Ovary (tissue), 7 donors: ENCODE measurements at regions not wholly inside any gene's neighbourhood (a gene's known extent, or its start where the extent isn't known, plus 50 kb on each side); places are given as distances from the start of the nearest gene placed in this dataset.
"Not testable (repeated sequence)": the region's sequence is repeated elsewhere in the genome, so short reads cannot be mapped to it uniquely, and the experiment has no call there.

Experiments
- DNase-seq, 5 donors: peaks; one replicate each; pipeline ENCODE4 v3.0.0-alpha.2; 2019 to 2020
- H3K27ac ChIP-seq, 2 donors: fragments of 200-600 bp; one replicate each; pipeline versions ENCODE4 v1.5.1 to v1.8.0; 2019 to 2022
- H3K27me3 ChIP-seq: fragments of 200-600 bp; one replicate; pipeline ENCODE4 v1.8.0; 2022
- H3K36me3 ChIP-seq: fragments of 200-600 bp; sonication (generic); one replicate; pipeline ENCODE4 v1.5.1; 2019
- H3K4me1 ChIP-seq: one replicate; pipeline ENCODE4 v1.8.1; 2013; ENCODE audit warnings: mild to moderate bottlenecking, moderate library complexity; ENCODE audit not compliant: insufficient read depth
- H3K4me3 ChIP-seq: fragments of 200-600 bp; sonication (generic); one replicate; pipeline ENCODE4 v1.5.1; 2017
- H3K9me3 ChIP-seq, 2 donors: fragments of 200-600 bp in 1 of 2; sonication (generic) in 1 of 2; one replicate each; pipeline versions ENCODE4 v1.5.1 to v1.8.1; 2013 to 2019; ENCODE audit warnings: mild to moderate bottlenecking in 1 of 2, moderate library complexity in 1 of 2
- CTCF ChIP-seq, 3 donors: fragments of 450-650 bp in 2 of 3; fragments of 200-600 bp in 1 of 3; IDR thresholded peaks; one replicate each; pipeline versions ENCODE4 v1.5.1 to v1.8.0; 2016 to 2022; ENCODE audit warnings: antibody characterized with exemption in 3 of 3, mild to moderate bottlenecking in 1 of 3
- EP300 ChIP-seq: sonication (generic); formaldehyde crosslinking; IDR thresholded peaks from one replicate; pipeline ENCODE4 v1.6.1; 2017; ENCODE audit warnings: antibody characterized with exemption
- POLR2A ChIP-seq: fragments of 450-650 bp; IDR thresholded peaks from one replicate; pipeline ENCODE4 v1.6.1; 2017; ENCODE audit warnings: antibody characterized with exemption, mild to moderate bottlenecking, moderate library complexity
- WGBS, 3 donors: extraction: QIAGEN DNeasy Blood & Tissue Kit in 1 of 3; methylation state at CpG; one replicate each; pipeline versions ENCODE4 v1.1.5 to v1.1.7; 2013 to 2017; 5-methylcytosine and 5-hydroxymethylcytosine counted together
- intact Hi-C, 4 donors: fragments of 100-400 bp; cut with DNase I; formaldehyde crosslinking; loops; one replicate each; pipeline versions ENCODE4 v1.11.0 to v1.15.1; 2022 to 2023
- donor health status: DM: no; HTN: no; CAD: no; lungs with moderate emphysema.
- donor health status: DM: no; HTN: no; CAD: no.
- donor health status: Bipolar disorder and iron deficiency.
- donor health status: DM: no; HTN: no; CAD: no.
- donor health status: DM: yes; HTN: yes; CAD: no.

DNA sequence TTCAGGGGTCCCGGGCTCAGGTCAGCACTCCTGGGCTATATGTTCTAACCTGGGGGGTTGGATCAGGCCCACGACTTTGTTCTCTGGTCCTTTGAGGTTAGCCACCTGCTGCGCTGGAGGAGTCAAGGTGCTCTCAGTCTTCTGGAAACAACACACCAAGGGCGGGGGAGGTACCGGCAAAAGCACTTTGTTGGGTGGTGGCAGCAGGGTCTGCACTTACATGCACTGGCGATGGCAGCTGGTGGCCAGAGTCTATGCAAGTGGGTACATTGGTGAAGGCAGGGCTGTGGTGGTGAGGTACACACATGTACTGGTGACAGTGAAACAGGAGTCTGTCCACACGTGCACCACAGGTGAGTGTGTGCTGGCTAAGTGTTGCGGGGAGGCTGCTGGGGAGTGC, 194.2 kb upstream of the MAGI2 start:
- H3K4me1 ChIP-seq: no peaks in the 10 kb centered on the region
- H3K27me3 ChIP-seq: no peaks in the 10 kb centered on the region
- TF ChIP-seq POLR2A (no peak), EP300 (no peak), CTCF (IDR thresholded peaks at IDR 0.05) (no peak)
- WGBS, 3 donors: 76 to 94% (median 93%) methylated on average over 7 to 8 of the region's 8 CpGs
- no peak overlapping the region for H3K4me3 ChIP-seq
- no peaks in the 10 kb centered on the region for H3K36me3 ChIP-seq
- H3K27ac ChIP-seq: no peak overlapping the region
- no peaks in the 10 kb centered on the region for H3K9me3 ChIP-seq
- DNase-seq: no peak
- intact Hi-C loops: no loop called here

DNA sequence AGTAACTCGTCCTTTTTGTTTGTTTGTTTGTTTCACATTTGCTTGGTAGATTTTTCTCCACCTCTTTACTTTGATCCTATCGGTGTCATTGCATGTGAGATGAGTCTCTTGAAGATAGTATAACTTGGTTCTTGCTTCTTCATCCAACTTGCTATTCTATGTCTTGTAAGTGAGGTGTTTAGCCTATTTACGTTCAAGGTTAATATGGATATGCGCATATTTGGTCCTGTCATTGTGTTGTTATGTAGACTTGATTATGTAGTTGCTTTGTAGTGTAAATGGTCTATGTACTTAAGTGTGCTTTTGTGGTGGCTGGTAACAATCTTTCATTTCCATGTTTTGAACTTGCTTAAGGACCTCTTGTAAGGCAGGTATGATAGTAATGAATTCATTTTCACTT, 192.8 kb upstream of the MAGI2 start:
- TF ChIP-seq POLR2A: no peak
- Histone ChIP-seq H3K27me3 (no peaks in the 10 kb centered on the region), H3K27ac (no peak overlapping the region), H3K36me3 (no peaks in the 10 kb centered on the region), H3K9me3 (no peaks in the 10 kb centered on the region), H3K4me3 (no peak overlapping the region), H3K4me1 (no peaks in the 10 kb centered on the region)
- intact Hi-C loops: no loop called here
- no peak for DNase-seq
- WGBS, 3 donors: 83 to 89% (median 89%) methylated on average over 4 of the region's 4 CpGs

DNA sequence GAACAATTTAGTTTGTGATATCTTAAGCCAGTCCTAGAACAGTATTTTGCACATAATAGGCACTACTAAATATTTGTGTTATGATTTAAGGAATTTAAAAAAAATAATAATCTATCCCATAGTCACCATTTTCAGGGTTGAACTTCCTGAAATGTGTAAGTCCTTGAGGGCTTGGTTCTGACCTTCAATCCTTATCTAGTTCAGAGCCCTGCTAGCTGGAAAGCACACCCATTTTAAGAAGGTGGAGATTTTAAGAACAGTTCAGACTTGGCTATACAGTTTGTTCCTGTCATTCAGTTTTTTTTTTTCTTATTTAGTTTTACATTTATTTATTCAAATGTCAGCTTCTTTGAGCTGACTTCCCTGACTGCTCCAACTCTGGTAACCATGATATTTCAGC, 183.4 kb upstream of the MAGI2 start:
- Histone ChIP-seq H3K9me3 (no peaks in the 10 kb centered on the region), H3K27me3 (no peaks in the 10 kb centered on the region), H3K4me3 (no peak overlapping the region), H3K4me1 (no peaks in the 10 kb centered on the region), H3K27ac (no peak overlapping the region), H3K36me3 (no peaks in the 10 kb centered on the region)
- no peak for DNase-seq
- TF ChIP-seq CTCF (IDR thresholded peaks at IDR 0.05) (no peak), EP300 (no peak), POLR2A (no peak)
- intact Hi-C loops: no loop called here

GRCh38 chr7:79625921-79626320, 172.5 kb upstream of the MAGI2 start:
- H3K9me3 ChIP-seq, H3K36me3 ChIP-seq, H3K4me1 ChIP-seq, H3K4me3 ChIP-seq, H3K27ac ChIP-seq, H3K27me3 ChIP-seq, DNase-seq, intact Hi-C loops: not testable (repeated sequence)

- no peak for DNase-seq
- intact Hi-C loops: no loop called here
- H3K36me3 ChIP-seq: no peaks in the 10 kb centered on the region
- H3K4me1 ChIP-seq: no peaks in the 10 kb centered on the region
- H3K27ac ChIP-seq: no peak overlapping the region
- TF ChIP-seq CTCF (IDR thresholded peaks at IDR 0.05): no peak
- no peak for TF ChIP-seq POLR2A
- no peak for TF ChIP-seq EP300
- H3K9me3 ChIP-seq: no peaks in the 10 kb centered on the region
- H3K27me3 ChIP-seq: no peaks in the 10 kb centered on the region
- no peak overlapping the region for H3K4me3 ChIP-seq
Measured at GRCh38 chr7:79624336-79624735, 170.9 kb upstream of the MAGI2 start.

- WGBS, 3 donors: 62 to 74% (median 63%) methylated on average over 1 of the region's 1 CpG
- no peak for DNase-seq
- Histone ChIP-seq H3K27me3 (no peaks in the 10 kb centered on the region), H3K4me1 (no peaks in the 10 kb centered on the region), H3K36me3 (no peaks in the 10 kb centered on the region), H3K9me3 (no peaks in the 10 kb centered on the region), H3K4me3 (no peak overlapping the region), H3K27ac (no peak overlapping the region)
- intact Hi-C loops: no loop called here
- TF ChIP-seq POLR2A: no peak
- no peak for TF ChIP-seq CTCF (IDR thresholded peaks at IDR 0.05)
- TF ChIP-seq EP300: no peak
Measured at GRCh38 chr7:79622781-79623180, 169.3 kb upstream of the MAGI2 start.
